K562 (cell line): ENCODE measurements at regions not wholly inside any gene's neighbourhood (a gene's known extent, or its start where the extent isn't known, plus 50 kb on each side); places are given as distances from the start of the nearest gene placed in this dataset.

Experiments used
- ATAC-seq: fragments of 200-7000 bp; cut with Tn5 transposase; 3 replicates; pipeline ENCODE4 v1.9.1; 2020; ENCODE audit warnings: moderate library complexity
- BruUV-seq: library from RNA; stranded (reverse); fragments of 400-500 nt; replicated peaks from 2 replicates; lab custom pipeline; 2021; lab: Mats Ljungman, UMichigan
- CTCF ChIA-PET: fragments of 300-600 bp; formaldehyde crosslinking; extraction: SDS; loops from one replicate; lab custom pipeline; 2021; ENCODE audit warnings: low intra/inter-chr PET ratio; lab: Yijun Ruan, JAX
- POLR2A ChIA-PET: fragments of 300-600, 350-650 bp; sonication (Branson Sonifier 250); formaldehyde crosslinking; extraction: SDS; loops from one replicate; lab custom pipeline; 2021; ENCODE audit warnings: antibody characterized with exemption, inconsistent platforms; lab: Yijun Ruan, JAX
- DNase-seq, 4 experiments: peaks; one replicate each; pipeline versions ENCODE4 v3.0.0 to v3.0.0-alpha.2; 2011 to 2018; ENCODE audit warnings: low spot score in 3 of 4, mixed read lengths in 3 of 4; ENCODE audit errors: extremely low read depth in 1 of 4
- FAIRE-seq: peaks from 2 replicates; lab custom pipeline; 2011; peaks lifted over from hg19 to GRCh38; lab: Jason Lieb, UNC
- H2AFZ ChIP-seq: 2 replicates; pipeline ENCODE4 v1.6.0; 2011; ENCODE audit warnings: low read depth, low read length, control low read depth, inconsistent platforms
- H3K27ac ChIP-seq: fragments of 200-600 bp; 3 replicates; pipeline ENCODE4 v1.8.0; 2011; ENCODE audit warnings: low read depth, mild to moderate bottlenecking, control low read depth, inconsistent platforms, low read length, moderate library complexity, mixed read lengths; ENCODE audit errors: extremely low read depth
- H3K27me3 ChIP-seq, 2 experiments: fragments of 300-600 bp in 1 of 2; 2 replicates in 1 of 2; 3 replicates in 1 of 2; pipeline versions ENCODE4 v1.6.0 to v1.8.0; 2011; ENCODE audit warnings: inconsistent platforms in 2 of 2, low read length in 2 of 2, mild to moderate bottlenecking in 1 of 2, mixed read lengths in 1 of 2, moderate library complexity in 1 of 2; ENCODE audit not compliant: control insufficient read depth in 2 of 2, insufficient read depth in 2 of 2
- H3K36me3 ChIP-seq: fragments of 300-600 bp; 3 replicates; pipeline ENCODE4 v1.8.0; 2011; ENCODE audit warnings: mild to moderate bottlenecking, low read length, inconsistent platforms; ENCODE audit not compliant: control insufficient read depth, insufficient read depth
- H3K4me1 ChIP-seq, 2 experiments: fragments of 200-600 bp in 1 of 2; replicated peaks in 1 of 2; 2 replicates in 1 of 2; 3 replicates in 1 of 2; pipeline versions ENCODE4 v1.5.1 to v1.8.0; 2011; ENCODE audit warnings: inconsistent platforms in 2 of 2, low read length in 2 of 2, mild to moderate bottlenecking in 1 of 2, mixed read lengths in 1 of 2, moderate library complexity in 1 of 2; ENCODE audit not compliant: control insufficient read depth in 2 of 2, insufficient read depth in 2 of 2
- H3K4me2 ChIP-seq: 2 replicates; pipeline ENCODE4 v1.6.1; 2011; ENCODE audit warnings: low read length, control low read depth, inconsistent platforms, mixed read lengths; ENCODE audit not compliant: insufficient read depth
- H3K4me3 ChIP-seq: fragments of 200-600 bp; sonication (generic), shearing (Covaris generic); 2 replicates; pipeline ENCODE4 v1.5.1; 2016; ENCODE audit warnings: control low read depth, inconsistent platforms
- H3K79me2 ChIP-seq: fragments of 200-600 bp; 3 replicates; pipeline ENCODE4 v1.8.0; 2011; ENCODE audit warnings: low read length, inconsistent platforms; ENCODE audit not compliant: control insufficient read depth, insufficient read depth
- H3K9ac ChIP-seq, 2 experiments: 2 replicates each; pipeline versions ENCODE4 v1.6.0 to v1.6.1; 2011; ENCODE audit warnings: low read depth in 2 of 2, low read length in 2 of 2, control low read depth in 1 of 2, inconsistent platforms in 1 of 2, mild to moderate bottlenecking in 1 of 2, mixed read lengths in 1 of 2; ENCODE audit not compliant: insufficient read depth in 1 of 2
- H3K9me1 ChIP-seq: one replicate; pipeline ENCODE4 v1.6.0; 2011; ENCODE audit warnings: inconsistent platforms, mild to moderate bottlenecking, low read length, moderate library complexity; ENCODE audit not compliant: control insufficient read depth, insufficient read depth
- H3K9me3 ChIP-seq: replicated peaks from 2 replicates; pipeline ENCODE4 v1.5.1; 2011; ENCODE audit warnings: low read depth, low read length, inconsistent platforms; ENCODE audit not compliant: control insufficient read depth, insufficient read depth
- H4K20me1 ChIP-seq: replicated peaks from 2 replicates; pipeline ENCODE4 v1.6.1; 2011; ENCODE audit warnings: low read length, inconsistent platforms, mixed read lengths; ENCODE audit not compliant: control insufficient read depth, insufficient read depth
- CEBPG ChIP-seq, 3 experiments: fragments of 200-800 bp in 1 of 3; sonication (Bioruptor generic) in 1 of 3; sonication (generic) in 1 of 3; formaldehyde crosslinking in 1 of 3; IDR thresholded peaks in 2 of 3; conservative IDR thresholded peaks in 1 of 3; 2 replicates each; pipeline versions ENCODE4 v1.6.1 to v1.8.0; 2016 to 2022; ENCODE audit warnings: missing compliant biosample characterization in 2 of 3, missing genetic modification characterization in 2 of 3, mild to moderate bottlenecking in 1 of 3, missing genetic modification reagents in 1 of 3
- THAP12 ChIP-seq: fragments of 250-450 bp; sonication (Bioruptor Pico); IDR thresholded peaks from 2 replicates; pipeline ENCODE4 v1.9.0; 2021; ENCODE audit warnings: mild to moderate bottlenecking, inconsistent platforms
- ZNF143 ChIP-seq: sonication (generic); formaldehyde crosslinking; IDR thresholded peaks from 2 replicates; pipeline ENCODE4 v1.9.0; 2022; ENCODE audit warnings: mild to moderate bottlenecking, missing genetic modification reagents
- in situ Hi-C: fragments of 300-500 bp; cut with MboI; formaldehyde crosslinking; loops from 4 replicates; pipeline ENCODE4 v1.15.0; 2018; ENCODE audit warnings: inconsistent platforms, mixed read lengths
- intact Hi-C: fragments of 100-400 bp; cut with micrococcal nuclease; formaldehyde crosslinking; loops from 2 replicates; pipeline ENCODE4 v1.14.2; 2022

- in situ Hi-C loops, result no loop called here
- Histone ChIP-seq H3K9me3 (no peaks in the 10 kb centered on the region), H3K36me3 (no peaks in the 10 kb centered on the region), H3K79me2 (no peaks in the 10 kb centered on the region), H3K4me2 (no peak overlapping the region), H4K20me1 (no peaks in the 10 kb centered on the region), H2AFZ (no peak overlapping the region), H3K27ac (no peak overlapping the region), H3K4me3 (no peak overlapping the region), H3K4me1 (no peaks in the 10 kb centered on the region), H3K9ac (no peak overlapping the region), H3K27me3 (0 out of 5 replicates have a peak, but pooled peaks cover 0 to 2% of the 10 kb centered on the region in 2 experiments), H3K9me1 (no peaks in the 10 kb centered on the region)
- CTCF ChIA-PET, result no interaction called here
- TF ChIP-seq THAP12 (CRISPR knock-in tag) (no peak), ZNF143 (CRISPR knock-in tag) (no peak), CEBPG (CRISPR knock-in tag; IDR thresholded peaks at IDR 0.05) (no peak), CEBPG (tag; conservative IDR thresholded peaks at IDR 0.05 in 1 of 2, IDR thresholded peaks at IDR 0.05 in 1 of 2) (peak in 1 of 2 experiments; percentile 53; a peak in 1 of 4 replicates)
- intact Hi-C loops, result no loop called here
- ATAC-seq, result no peak
- no peak for FAIRE-seq
- no TSS peak for BruUV-seq
- no peak for DNase-seq
- POLR2A ChIA-PET, result no interaction called here
Observed at GRCh38 chr5:79182141-79182540, 53.8 kb upstream of the JMY start.
